ENCODE measurements at regions not wholly inside any gene's neighbourhood (a gene's known extent, or its start where the extent isn't known, plus 50 kb on each side); places are given as distances from the start of the nearest gene placed in this dataset.

- ATAC-seq (ENCODE audit: low read depth) (no peak), DNase-seq (ENCODE audit: low spot score) (no peak)
- no peak for TF ChIP-seq CTCF (IDR thresholded peaks at IDR 0.05; ENCODE audit: poor library complexity, severe bottlenecking)
- H3K36me3 ChIP-seq (ENCODE audit: low read depth), result no peaks in the 10 kb centered on the region
- no peaks in the 10 kb centered on the region for H3K9me3 ChIP-seq (ENCODE audit: severe bottlenecking)
- no peaks in the 10 kb centered on the region for H3K27me3 ChIP-seq (ENCODE audit: insufficient read depth, poor library complexity, severe bottlenecking)
- H3K4me3 ChIP-seq (ENCODE audit: severe bottlenecking), result no peak overlapping the region
- H3K27ac ChIP-seq (ENCODE audit: poor library complexity, severe bottlenecking), result no peak overlapping the region
- no peaks in the 10 kb centered on the region for H3K4me1 ChIP-seq (ENCODE audit: insufficient read depth, poor library complexity, severe bottlenecking)
These were observed 143.9 kb downstream of the RHOU start for GRCh38 chr1:228879164-228879563.

- TF ChIP-seq CTCF (IDR thresholded peaks at IDR 0.05; ENCODE audit: poor library complexity, severe bottlenecking), result no peak
- H3K36me3 ChIP-seq (ENCODE audit: low read depth), result no peaks in the 10 kb centered on the region
- H3K9me3 ChIP-seq (ENCODE audit: severe bottlenecking), result no peaks in the 10 kb centered on the region
- DNase-seq (ENCODE audit: low spot score) (no peak), ATAC-seq (ENCODE audit: low read depth) (no peak)
- no peak overlapping the region for H3K27ac ChIP-seq (ENCODE audit: poor library complexity, severe bottlenecking)
- no peaks in the 10 kb centered on the region for H3K27me3 ChIP-seq (ENCODE audit: insufficient read depth, poor library complexity, severe bottlenecking)
- no peak overlapping the region for H3K4me3 ChIP-seq (ENCODE audit: severe bottlenecking)
- no peaks in the 10 kb centered on the region for H3K4me1 ChIP-seq (ENCODE audit: insufficient read depth, poor library complexity, severe bottlenecking)
These were observed 146.9 kb downstream of the RHOU start for GRCh38 chr1:228882041-228882770.

- no peaks in the 10 kb centered on the region for H3K4me1 ChIP-seq (ENCODE audit: insufficient read depth, poor library complexity, severe bottlenecking)
- no peaks in the 10 kb centered on the region for H3K36me3 ChIP-seq (ENCODE audit: low read depth)
- H3K27ac ChIP-seq (ENCODE audit: poor library complexity, severe bottlenecking), result no peak overlapping the region
- ATAC-seq (ENCODE audit: low read depth), result no peak
- no peak for TF ChIP-seq CTCF (IDR thresholded peaks at IDR 0.05; ENCODE audit: poor library complexity, severe bottlenecking)
- H3K27me3 ChIP-seq (ENCODE audit: insufficient read depth, poor library complexity, severe bottlenecking), result no peaks in the 10 kb centered on the region
- H3K4me3 ChIP-seq (ENCODE audit: severe bottlenecking), result no peak overlapping the region
- no peak for DNase-seq (ENCODE audit: low spot score)
- no peaks in the 10 kb centered on the region for H3K9me3 ChIP-seq (ENCODE audit: severe bottlenecking)
These were observed 147.6 kb downstream of the RHOU start for GRCh38 chr1:228882771-228883450.

GRCh38 chr1:228883535-228883934 lies 148.3 kb downstream of the RHOU start:
- no peaks in the 10 kb centered on the region for H3K27me3 ChIP-seq (ENCODE audit: insufficient read depth, poor library complexity, severe bottlenecking)
- no peaks in the 10 kb centered on the region for H3K9me3 ChIP-seq (ENCODE audit: severe bottlenecking)
- no peak overlapping the region for H3K27ac ChIP-seq (ENCODE audit: poor library complexity, severe bottlenecking)
- H3K36me3 ChIP-seq (ENCODE audit: low read depth), result no peaks in the 10 kb centered on the region
- DNase-seq (ENCODE audit: low spot score) (no peak), ATAC-seq (ENCODE audit: low read depth) (no peak)
- H3K4me1 ChIP-seq (ENCODE audit: insufficient read depth, poor library complexity, severe bottlenecking), result no peaks in the 10 kb centered on the region
- H3K4me3 ChIP-seq (ENCODE audit: severe bottlenecking), result no peak overlapping the region
- TF ChIP-seq CTCF (IDR thresholded peaks at IDR 0.05; ENCODE audit: poor library complexity, severe bottlenecking), result no peak

GRCh38 chr1:228884196-228884595 lies 148.9 kb downstream of the RHOU start:
- H3K27ac ChIP-seq (ENCODE audit: poor library complexity, severe bottlenecking), result no peak overlapping the region
- H3K36me3 ChIP-seq (ENCODE audit: low read depth), result no peaks in the 10 kb centered on the region
- no peak for DNase-seq (ENCODE audit: low spot score)
- no peaks in the 10 kb centered on the region for H3K9me3 ChIP-seq (ENCODE audit: severe bottlenecking)
- no peak for ATAC-seq (ENCODE audit: low read depth)
- no peak for TF ChIP-seq CTCF (IDR thresholded peaks at IDR 0.05; ENCODE audit: poor library complexity, severe bottlenecking)
- H3K27me3 ChIP-seq (ENCODE audit: insufficient read depth, poor library complexity, severe bottlenecking), result no peaks in the 10 kb centered on the region
- no peaks in the 10 kb centered on the region for H3K4me1 ChIP-seq (ENCODE audit: insufficient read depth, poor library complexity, severe bottlenecking)
- H3K4me3 ChIP-seq (ENCODE audit: severe bottlenecking), result no peak overlapping the region

Measured in RWPE2 (cell line).